Fibroblast of villous mesenchyme (primary cell): ENCODE measurements at regions not wholly inside any gene's neighbourhood (a gene's known extent, or its start where the extent isn't known, plus 50 kb on each side); places are given as distances from the start of the nearest gene placed in this dataset.
"Not testable (repeated sequence)": the region's sequence is repeated elsewhere in the genome, so short reads cannot be mapped to it uniquely, and the experiment has no call there.

Source experiments
- DNase-seq: peaks from one replicate; pipeline ENCODE4 v3.0.0-alpha.2; 2010; ENCODE audit warnings: low read depth
- H3K4me3 ChIP-seq: 2 replicates; pipeline ENCODE4 v1.5.1; 2011; ENCODE audit warnings: low read depth, mild to moderate bottlenecking, low read length
- CTCF ChIP-seq: IDR thresholded peaks from 2 replicates; pipeline ENCODE4 v1.5.1; 2012; ENCODE audit warnings: low read depth, mild to moderate bottlenecking, low read length; ENCODE audit not compliant: insufficient read depth

GRCh38 chr21:25171438-25171837, 435.8 kb downstream of the MRPL39 start:
- no peak overlapping the region for H3K4me3 ChIP-seq
- DNase-seq: no peak
- no peak for TF ChIP-seq CTCF

- TF ChIP-seq CTCF: no peak
- H3K4me3 ChIP-seq: no peak overlapping the region
- DNase-seq: no peak
Observed at GRCh38 chr21:25170681-25171080, 436.6 kb downstream of the MRPL39 start.

- DNase-seq: no peak
- no peak for TF ChIP-seq CTCF
- no peak overlapping the region for H3K4me3 ChIP-seq
Observed at GRCh38 chr21:25169370-25169769, 437.9 kb downstream of the MRPL39 start.

GRCh38 chr21:25166904-25167303, 440.4 kb downstream of the MRPL39 start:
- not testable (repeated sequence) for H3K4me3 ChIP-seq

GRCh38 chr21:25161571-25161970, 445.7 kb downstream of the MRPL39 start:
- DNase-seq: no peak
- no peak for TF ChIP-seq CTCF
- no peak overlapping the region for H3K4me3 ChIP-seq

More at GRCh38 chr21:25166904-25167303, 440.4 kb downstream of the MRPL39 start:
- not testable (repeated sequence) for DNase-seq

- H3K4me3 ChIP-seq: not testable (repeated sequence)
Observed at GRCh38 chr21:25155020-25155419, 452.3 kb downstream of the MRPL39 start.

GRCh38 chr21:25149022-25149421, 458.3 kb downstream of the MRPL39 start:
- TF ChIP-seq CTCF: no peak
- no peak overlapping the region for H3K4me3 ChIP-seq
- no peak for DNase-seq

More at GRCh38 chr21:25155020-25155419, 452.3 kb downstream of the MRPL39 start:
- not testable (repeated sequence) for DNase-seq

- TF ChIP-seq CTCF: no peak
- no peak for DNase-seq
- no peak overlapping the region for H3K4me3 ChIP-seq
Observed at GRCh38 chr21:25139414-25139813, 467.9 kb downstream of the MRPL39 start.
